ENCODE measurements at regions not wholly inside any gene's neighbourhood (a gene's known extent, or its start where the extent isn't known, plus 50 kb on each side); places are given as distances from the start of the nearest gene placed in this dataset.

DNA sequence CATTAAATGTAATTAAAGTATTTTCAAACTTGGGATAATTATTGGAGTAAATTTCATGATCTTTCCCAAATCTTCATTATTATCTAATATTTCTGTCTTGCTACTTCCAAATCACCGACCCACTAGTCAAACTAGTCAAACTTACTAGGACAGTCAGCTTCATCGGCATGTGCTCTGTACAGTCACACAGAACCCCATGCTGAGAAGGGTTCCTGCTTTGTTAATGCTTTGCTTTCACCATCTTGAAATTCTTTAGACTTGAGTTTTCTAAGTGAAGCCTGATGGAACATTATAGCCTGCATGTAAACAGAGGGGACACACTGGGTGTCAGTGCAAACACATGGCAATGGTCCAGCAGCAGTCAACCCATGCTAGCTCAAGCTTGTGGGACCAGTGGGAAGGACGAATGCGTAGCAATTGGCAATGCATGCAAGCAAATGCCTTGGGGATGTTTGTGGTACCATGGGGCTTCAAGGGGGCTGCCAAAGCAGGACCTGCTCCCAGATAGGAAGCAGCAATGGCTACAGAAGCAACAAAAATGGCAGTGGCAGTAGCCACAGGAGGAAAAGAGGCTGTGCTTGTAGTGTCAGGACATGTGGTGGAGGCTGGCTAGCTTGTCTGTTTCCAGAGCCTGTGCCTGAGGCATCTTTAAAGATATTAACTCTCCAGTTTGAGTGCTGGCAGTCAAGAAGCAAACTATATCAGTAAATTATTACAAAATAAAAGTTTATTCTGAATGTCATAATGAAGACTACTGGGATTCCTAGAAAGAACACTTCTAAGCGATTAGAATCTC, 441.1 kb upstream of the SEMA3D start:
- no peak for TF ChIP-seq CTCF (IDR thresholded peaks at IDR 0.05)
- TF ChIP-seq POLR2A (IDR thresholded peaks at IDR 0.05), result no peak
- H3K27me3 ChIP-seq, result no peaks in the 10 kb centered on the region
- H3K9me3 ChIP-seq, result no peaks in the 10 kb centered on the region
- no peaks in the 10 kb centered on the region for H3K4me1 ChIP-seq
- H3K4me3 ChIP-seq, result no peak overlapping the region
- H3K36me3 ChIP-seq (ENCODE audit: low read depth, missing control alignments), result no peaks in the 10 kb centered on the region
- DNase-seq, result no peak
- WGBS, 2 donors, result 90 to 95% methylated on average over 5 of the region's 5 CpGs
- intact Hi-C loops (cut with DNase I; ENCODE audit: low total_unique reads), result no loop called here
- no peak overlapping the region for H3K27ac ChIP-seq

GRCh38 chr7:85622059-85622458, 435.2 kb upstream of the SEMA3D start:
- 87 to 96% methylated on average over 1 of the region's 1 CpG for WGBS, 2 donors
- DNase-seq, result no peak
- no peak overlapping the region for H3K27ac ChIP-seq

DNA sequence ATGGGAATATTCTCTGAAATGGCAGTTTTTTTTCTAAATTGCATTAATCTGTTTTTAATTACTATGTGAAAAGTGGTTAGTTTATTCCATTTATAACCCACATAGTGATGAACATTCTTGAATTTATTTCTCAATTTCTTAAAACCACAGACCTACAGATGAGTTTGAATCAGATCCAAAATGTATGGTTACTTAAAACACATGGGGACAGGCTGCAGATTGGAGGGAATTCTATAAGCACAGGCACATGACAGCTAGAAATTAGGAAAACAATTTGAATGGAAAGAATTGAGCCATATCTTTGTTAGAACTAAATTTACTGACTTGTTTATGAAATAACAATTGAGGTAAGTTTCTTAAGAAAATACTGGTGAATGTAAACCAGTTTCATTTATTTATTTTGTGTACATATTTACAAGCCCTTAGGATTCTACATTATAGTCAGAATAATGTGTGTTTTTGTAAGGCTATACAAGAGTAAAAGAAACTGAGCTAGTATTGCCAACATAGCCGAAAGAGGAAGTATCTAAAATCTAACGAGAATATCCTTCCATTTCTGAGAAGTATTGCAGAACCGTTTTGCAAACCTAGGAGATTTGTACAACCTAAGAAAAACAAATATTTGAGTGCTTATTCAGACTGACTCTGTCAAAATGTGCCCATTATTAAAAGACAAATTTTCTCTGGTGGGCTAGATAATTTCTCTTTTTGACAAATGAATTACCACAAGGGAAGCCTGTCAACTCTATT, 434.3 kb upstream of the SEMA3D start:
- WGBS, 2 donors, result 76 to 84% methylated on average over 3 of the region's 3 CpGs
- no peaks in the 10 kb centered on the region for H3K27me3 ChIP-seq
- intact Hi-C loops (cut with DNase I; ENCODE audit: low total_unique reads), result no loop called here
- H3K4me1 ChIP-seq, result no peaks in the 10 kb centered on the region
- DNase-seq, result no peak
- TF ChIP-seq POLR2A (IDR thresholded peaks at IDR 0.05), result no peak
- no peak for TF ChIP-seq CTCF (IDR thresholded peaks at IDR 0.05)
- no peaks in the 10 kb centered on the region for H3K36me3 ChIP-seq (ENCODE audit: low read depth, missing control alignments)
- no peak overlapping the region for H3K27ac ChIP-seq
- no peaks in the 10 kb centered on the region for H3K9me3 ChIP-seq
- H3K4me3 ChIP-seq, result no peak overlapping the region

More at GRCh38 chr7:85622059-85622458, 435.2 kb upstream of the SEMA3D start:
- H3K4me3 ChIP-seq, result no peak overlapping the region
- H3K9me3 ChIP-seq, result no peaks in the 10 kb centered on the region
- no peak for TF ChIP-seq CTCF (IDR thresholded peaks at IDR 0.05)
- TF ChIP-seq POLR2A (IDR thresholded peaks at IDR 0.05), result no peak
- intact Hi-C loops (cut with DNase I; ENCODE audit: low total_unique reads), result no loop called here
- H3K36me3 ChIP-seq (ENCODE audit: low read depth, missing control alignments), result no peaks in the 10 kb centered on the region
- H3K4me1 ChIP-seq, result no peaks in the 10 kb centered on the region
- no peaks in the 10 kb centered on the region for H3K27me3 ChIP-seq

- no peak for DNase-seq
- Histone ChIP-seq H3K27ac (no peak overlapping the region), H3K36me3 (ENCODE audit: low read depth, missing control alignments) (no peaks in the 10 kb centered on the region), H3K9me3 (no peaks in the 10 kb centered on the region), H3K4me3 (no peak overlapping the region), H3K27me3 (no peaks in the 10 kb centered on the region), H3K4me1 (no peaks in the 10 kb centered on the region)
- TF ChIP-seq POLR2A (IDR thresholded peaks at IDR 0.05) (no peak), CTCF (IDR thresholded peaks at IDR 0.05) (no peak)
- intact Hi-C loops (cut with DNase I; ENCODE audit: low total_unique reads), result no loop called here
- 76 to 93% methylated on average over 1 of the region's 1 CpG for WGBS, 2 donors
These were observed 432.4 kb upstream of the SEMA3D start for GRCh38 chr7:85619236-85619635.
